IPS-15b (cell line): ENCODE measurements at regions not wholly inside any gene's neighbourhood (a gene's known extent, or its start where the extent isn't known, plus 50 kb on each side); places are given as distances from the start of the nearest gene placed in this dataset.

Experiments
- H3K27me3 ChIP-seq: one replicate; pipeline ENCODE4 v1.6.1; 2013; ENCODE audit warnings: low read length; ENCODE audit not compliant: control insufficient read depth, insufficient read depth
- H3K36me3 ChIP-seq: one replicate; pipeline ENCODE4 v1.6.1; 2013; ENCODE audit warnings: low read length; ENCODE audit not compliant: control insufficient read depth, insufficient read depth
- H3K4me1 ChIP-seq: one replicate; pipeline ENCODE4 v1.6.1; 2013; ENCODE audit warnings: mild to moderate bottlenecking, low read length; ENCODE audit not compliant: control insufficient read depth, insufficient read depth
- H3K4me3 ChIP-seq: one replicate; pipeline ENCODE4 v1.5.1; 2013; ENCODE audit warnings: low read depth, low read length
- H3K9ac ChIP-seq: one replicate; pipeline ENCODE4 v1.6.1; 2013; ENCODE audit warnings: low read depth, mild to moderate bottlenecking, low read length
- H3K9me3 ChIP-seq: one replicate; pipeline ENCODE4 v1.6.1; 2013; ENCODE audit warnings: mild to moderate bottlenecking, low read length; ENCODE audit not compliant: control insufficient read depth, insufficient read depth

GRCh38 chr12:89936631-89937030 lies 228.0 kb upstream of the ATP2B1 start:
- no peaks in the 10 kb centered on the region for H3K4me1 ChIP-seq
- H3K27me3 ChIP-seq, result no peaks in the 10 kb centered on the region
- H3K4me3 ChIP-seq, result no peak overlapping the region
- H3K9ac ChIP-seq, result no peak overlapping the region
- H3K36me3 ChIP-seq, result no peaks in the 10 kb centered on the region
- H3K9me3 ChIP-seq, result no peaks in the 10 kb centered on the region

GRCh38 chr12:89935850-89936249 lies 227.2 kb upstream of the ATP2B1 start:
- Histone ChIP-seq H3K4me3 (no peak overlapping the region), H3K36me3 (no peaks in the 10 kb centered on the region), H3K27me3 (no peaks in the 10 kb centered on the region), H3K9me3 (no peaks in the 10 kb centered on the region), H3K4me1 (no peaks in the 10 kb centered on the region), H3K9ac (no peak overlapping the region)

- no peak overlapping the region for H3K9ac ChIP-seq
- no peak overlapping the region for H3K4me3 ChIP-seq
- no peaks in the 10 kb centered on the region for H3K4me1 ChIP-seq
- no peaks in the 10 kb centered on the region for H3K9me3 ChIP-seq
- no peaks in the 10 kb centered on the region for H3K36me3 ChIP-seq
- H3K27me3 ChIP-seq, result no peaks in the 10 kb centered on the region
Observed at GRCh38 chr12:89933911-89934310, 225.3 kb upstream of the ATP2B1 start.

- H3K4me1 ChIP-seq, result no peaks in the 10 kb centered on the region
- H3K9ac ChIP-seq, result no peak overlapping the region
- H3K27me3 ChIP-seq, result no peaks in the 10 kb centered on the region
- H3K4me3 ChIP-seq, result no peak overlapping the region
- no peaks in the 10 kb centered on the region for H3K36me3 ChIP-seq
- no peaks in the 10 kb centered on the region for H3K9me3 ChIP-seq
Observed at GRCh38 chr12:89932954-89933353, 224.3 kb upstream of the ATP2B1 start.

GRCh38 chr12:89928467-89928866 lies 219.8 kb upstream of the ATP2B1 start:
- no peak overlapping the region for H3K4me3 ChIP-seq
- no peak overlapping the region for H3K9ac ChIP-seq
- no peaks in the 10 kb centered on the region for H3K9me3 ChIP-seq
- no peaks in the 10 kb centered on the region for H3K36me3 ChIP-seq
- no peaks in the 10 kb centered on the region for H3K4me1 ChIP-seq
- no peaks in the 10 kb centered on the region for H3K27me3 ChIP-seq

GRCh38 chr12:89927226-89927698 lies 218.6 kb upstream of the ATP2B1 start:
- Histone ChIP-seq H3K9ac (no peak overlapping the region), H3K36me3 (no peaks in the 10 kb centered on the region), H3K4me1 (no peaks in the 10 kb centered on the region), H3K27me3 (no peaks in the 10 kb centered on the region), H3K4me3 (no peak overlapping the region), H3K9me3 (no peaks in the 10 kb centered on the region)

- Histone ChIP-seq H3K36me3 (no peaks in the 10 kb centered on the region), H3K9ac (no peak overlapping the region), H3K9me3 (no peaks in the 10 kb centered on the region), H3K4me3 (no peak overlapping the region), H3K27me3 (no peaks in the 10 kb centered on the region), H3K4me1 (no peaks in the 10 kb centered on the region)
Observed at GRCh38 chr12:89924191-89924590, 215.6 kb upstream of the ATP2B1 start.

GRCh38 chr12:89923091-89923490 lies 214.5 kb upstream of the ATP2B1 start:
- no peaks in the 10 kb centered on the region for H3K36me3 ChIP-seq
- H3K9ac ChIP-seq, result no peak overlapping the region
- H3K4me3 ChIP-seq, result no peak overlapping the region
- no peaks in the 10 kb centered on the region for H3K9me3 ChIP-seq
- H3K4me1 ChIP-seq, result no peaks in the 10 kb centered on the region
- H3K27me3 ChIP-seq, result no peaks in the 10 kb centered on the region

- Histone ChIP-seq H3K27me3 (no peaks in the 10 kb centered on the region), H3K9ac (no peak overlapping the region)
Observed at GRCh38 chr12:89920866-89921265, 212.2 kb upstream of the ATP2B1 start.

GRCh38 chr12:89919241-89919906 lies 210.7 kb upstream of the ATP2B1 start:
- H3K36me3 ChIP-seq, result no peaks in the 10 kb centered on the region
- no peak overlapping the region for H3K4me3 ChIP-seq
- no peaks in the 10 kb centered on the region for H3K4me1 ChIP-seq
- H3K9ac ChIP-seq, result no peak overlapping the region
- H3K27me3 ChIP-seq, result no peaks in the 10 kb centered on the region
- no peaks in the 10 kb centered on the region for H3K9me3 ChIP-seq

More at GRCh38 chr12:89920866-89921265, 212.2 kb upstream of the ATP2B1 start:
- Histone ChIP-seq H3K4me3 (no peak overlapping the region), H3K36me3 (no peaks in the 10 kb centered on the region), H3K9me3 (no peaks in the 10 kb centered on the region), H3K4me1 (no peaks in the 10 kb centered on the region)

GRCh38 chr12:89918172-89918846 lies 209.7 kb upstream of the ATP2B1 start:
- Histone ChIP-seq H3K9ac (no peak overlapping the region), H3K9me3 (no peaks in the 10 kb centered on the region), H3K4me3 (no peak overlapping the region), H3K4me1 (no peaks in the 10 kb centered on the region), H3K36me3 (no peaks in the 10 kb centered on the region), H3K27me3 (no peaks in the 10 kb centered on the region)

- Histone ChIP-seq H3K4me1 (no peaks in the 10 kb centered on the region), H3K9me3 (no peaks in the 10 kb centered on the region), H3K27me3 (no peaks in the 10 kb centered on the region), H3K9ac (no peak overlapping the region), H3K4me3 (no peak overlapping the region), H3K36me3 (no peaks in the 10 kb centered on the region)
Observed at GRCh38 chr12:89909753-89910152, 201.1 kb upstream of the ATP2B1 start.
